ENCODE measurements at regions not wholly inside any gene's neighbourhood (a gene's known extent, or its start where the extent isn't known, plus 50 kb on each side); places are given as distances from the start of the nearest gene placed in this dataset.
A peak's percentile ranks its signal among the peaks of the same experiment; 100 is the strongest.

DNA sequence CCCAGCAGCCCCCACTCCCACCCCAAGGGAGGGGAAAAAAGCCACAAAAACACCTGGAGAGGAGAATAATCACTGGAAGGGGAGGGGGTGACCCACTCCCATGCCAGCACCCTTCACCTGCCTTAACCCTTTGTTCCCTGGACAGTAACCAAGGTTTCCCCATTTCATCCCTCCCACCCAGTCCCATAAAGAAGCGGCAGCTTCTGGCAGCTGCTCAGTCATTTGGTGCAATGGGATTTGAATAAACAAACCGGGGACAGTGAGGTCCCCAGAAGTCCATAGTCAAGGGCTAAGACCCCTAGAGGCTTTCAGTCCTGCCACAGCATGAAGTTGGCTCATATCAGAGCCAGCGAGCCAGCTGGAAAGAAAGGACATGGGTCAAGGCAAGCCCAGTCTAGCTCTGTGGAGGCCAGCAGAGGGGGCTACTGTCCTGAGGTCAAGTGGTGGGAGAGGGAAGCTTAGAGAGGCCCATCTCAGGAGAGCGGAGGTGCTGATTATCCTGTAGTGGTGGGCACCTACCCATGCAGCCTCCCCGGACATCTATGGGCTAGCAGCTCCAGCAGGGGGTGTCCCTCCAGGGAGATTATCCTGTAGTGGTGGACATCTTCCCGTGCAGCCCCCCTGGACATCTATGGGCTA is 58.9 kb upstream of the LBX1 start (continued):
- 0 out of 2 replicates have a peak, but pooled peaks have one; percentile 35 for TF ChIP-seq RAD21 (CRISPR knock-in tag; IDR thresholded peaks at IDR 0.05)
- TF ChIP-seq STAG1 (CRISPR knock-in tag; IDR thresholded peaks at IDR 0.05): peak; percentile 53; the same call in 1 of the 2 replicates
- TF ChIP-seq KMT2B (CRISPR knock-in tag; IDR thresholded peaks at IDR 0.05): no peak
- TF ChIP-seq, protein P1, sequence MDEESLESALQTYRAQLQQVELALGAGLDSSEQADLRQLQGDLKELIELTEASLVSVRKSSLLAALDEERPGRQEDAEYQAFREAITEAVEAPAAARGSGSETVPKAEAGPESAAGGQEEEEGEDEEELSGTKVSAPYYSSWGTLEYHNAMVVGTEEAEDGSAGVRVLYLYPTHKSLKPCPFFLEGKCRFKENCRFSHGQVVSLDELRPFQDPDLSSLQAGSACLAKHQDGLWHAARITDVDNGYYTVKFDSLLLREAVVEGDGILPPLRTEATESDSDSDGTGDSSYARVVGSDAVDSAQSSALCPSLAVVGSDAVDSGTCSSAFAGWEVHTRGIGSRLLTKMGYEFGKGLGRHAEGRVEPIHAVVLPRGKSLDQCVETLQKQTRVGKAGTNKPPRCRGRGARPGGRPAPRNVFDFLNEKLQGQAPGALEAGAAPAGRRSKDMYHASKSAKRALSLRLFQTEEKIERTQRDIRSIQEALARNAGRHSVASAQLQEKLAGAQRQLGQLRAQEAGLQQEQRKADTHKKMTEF (CRISPR knock-in tag; IDR thresholded peaks at IDR 0.05): no peak
- no peak for TF ChIP-seq ZNF773 (CRISPR knock-in tag; IDR thresholded peaks at IDR 0.05; ENCODE audit: borderline replicate concordance)
- no peak for TF ChIP-seq NFYC (CRISPR knock-in tag; IDR thresholded peaks at IDR 0.05)
- peak; percentile 47 for TF ChIP-seq XRCC5 (optimal IDR thresholded peaks at IDR 0.05; ENCODE audit: low read length)
- TF ChIP-seq, protein P2, sequence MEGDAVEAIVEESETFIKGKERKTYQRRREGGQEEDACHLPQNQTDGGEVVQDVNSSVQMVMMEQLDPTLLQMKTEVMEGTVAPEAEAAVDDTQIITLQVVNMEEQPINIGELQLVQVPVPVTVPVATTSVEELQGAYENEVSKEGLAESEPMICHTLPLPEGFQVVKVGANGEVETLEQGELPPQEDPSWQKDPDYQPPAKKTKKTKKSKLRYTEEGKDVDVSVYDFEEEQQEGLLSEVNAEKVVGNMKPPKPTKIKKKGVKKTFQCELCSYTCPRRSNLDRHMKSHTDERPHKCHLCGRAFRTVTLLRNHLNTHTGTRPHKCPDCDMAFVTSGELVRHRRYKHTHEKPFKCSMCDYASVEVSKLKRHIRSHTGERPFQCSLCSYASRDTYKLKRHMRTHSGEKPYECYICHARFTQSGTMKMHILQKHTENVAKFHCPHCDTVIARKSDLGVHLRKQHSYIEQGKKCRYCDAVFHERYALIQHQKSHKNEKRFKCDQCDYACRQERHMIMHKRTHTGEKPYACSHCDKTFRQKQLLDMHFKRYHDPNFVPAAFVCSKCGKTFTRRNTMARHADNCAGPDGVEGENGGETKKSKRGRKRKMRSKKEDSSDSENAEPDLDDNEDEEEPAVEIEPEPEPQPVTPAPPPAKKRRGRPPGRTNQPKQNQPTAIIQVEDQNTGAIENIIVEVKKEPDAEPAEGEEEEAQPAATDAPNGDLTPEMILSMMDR (CRISPR knock-in tag; IDR thresholded peaks at IDR 0.05): peak; percentile 81

DNA sequence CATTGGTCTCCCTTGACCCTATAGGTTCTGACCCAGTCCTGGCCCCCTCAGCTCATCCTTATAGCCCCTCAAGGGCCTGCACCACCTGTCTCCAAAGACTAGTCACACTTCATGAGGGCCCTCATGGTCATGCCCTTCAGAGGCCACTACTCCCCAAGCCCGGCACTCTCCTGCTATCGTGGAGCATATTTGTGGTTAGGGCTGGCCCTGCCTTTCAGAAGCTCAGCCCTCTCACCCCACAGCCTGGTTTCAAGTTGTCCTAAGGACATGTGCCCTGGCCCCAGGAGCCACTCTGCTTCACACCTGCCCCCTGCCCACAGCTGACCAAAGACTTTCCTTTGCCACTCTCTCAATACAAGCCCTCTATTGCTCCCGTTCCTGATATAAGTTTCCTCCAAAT is 60.3 kb upstream of the LBX1 start:
- no peak for FAIRE-seq

More for the DNA sequence above, 60.3 kb upstream of the LBX1 start:
- CTCF ChIA-PET (ENCODE audit: low intra/inter-chr PET ratio, low total read pairs): no interaction called here
- H3K9me3 ChIP-seq (ENCODE audit: low read length): no peaks in the 10 kb centered on the region
- no peaks in the 10 kb centered on the region for H4K20me1 ChIP-seq (ENCODE audit: insufficient read depth, low read length)
- no TSS peak for BruUV-seq (replicated peaks)
- no peak for DNase-seq (ENCODE audit: low spot score)
- H3K4me3 ChIP-seq (replicated peaks in 1 of 3; ENCODE audit: insufficient read depth in 1 of 3, low read depth in 2 of 3, low read length in 3 of 3): no peak overlapping the region
- no peak overlapping the region for H3K27ac ChIP-seq (ENCODE audit: extremely low read length, insufficient read depth, low read length)
- peaks cover 14 to 80% of the 10 kb centered on the region in 2 experiments for H3K27me3 ChIP-seq (ENCODE audit: control insufficient read depth in 1 of 2, insufficient read depth in 2 of 2, low read length in 2 of 2)
- intact Hi-C loops (cut with micrococcal nuclease; ENCODE audit: unreplicated experiment) (loop anchor here (5.0 kb wide), 1 partner anchor 153 kb away; no protein-coding TSS in a partner anchor), in situ Hi-C loops (cut with HindIII; ENCODE audit: extremely low pct_ligation_motif_present, low pct_unique_long_range_greater_than_20kb) (no loop called here)
- no peak overlapping the region for H2AFZ ChIP-seq (ENCODE audit: low read length)
- 1% methylated on average over 3 of the region's 3 CpGs for WGBS (ENCODE audit: low lambda C conversion rate)
- H3K9ac ChIP-seq (ENCODE audit: insufficient read depth, low read depth, low read length): no peak overlapping the region
- H3K4me1 ChIP-seq (ENCODE audit: insufficient read depth, low read length): peaks cover 24% of the 10 kb centered on the region
- TF ChIP-seq, protein P3, sequence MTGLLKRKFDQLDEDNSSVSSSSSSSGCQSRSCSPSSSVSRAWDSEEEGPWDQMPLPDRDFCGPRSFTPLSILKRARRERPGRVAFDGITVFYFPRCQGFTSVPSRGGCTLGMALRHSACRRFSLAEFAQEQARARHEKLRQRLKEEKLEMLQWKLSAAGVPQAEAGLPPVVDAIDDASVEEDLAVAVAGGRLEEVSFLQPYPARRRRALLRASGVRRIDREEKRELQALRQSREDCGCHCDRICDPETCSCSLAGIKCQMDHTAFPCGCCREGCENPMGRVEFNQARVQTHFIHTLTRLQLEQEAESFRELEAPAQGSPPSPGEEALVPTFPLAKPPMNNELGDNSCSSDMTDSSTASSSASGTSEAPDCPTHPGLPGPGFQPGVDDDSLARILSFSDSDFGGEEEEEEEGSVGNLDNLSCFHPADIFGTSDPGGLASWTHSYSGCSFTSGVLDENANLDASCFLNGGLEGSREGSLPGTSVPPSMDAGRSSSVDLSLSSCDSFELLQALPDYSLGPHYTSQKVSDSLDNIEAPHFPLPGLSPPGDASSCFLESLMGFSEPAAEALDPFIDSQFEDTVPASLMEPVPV (CRISPR knock-in tag; IDR thresholded peaks at IDR 0.05): no peak
- POLR2A ChIA-PET: no interaction called here
- ATAC-seq: no peak
- H3K36me3 ChIP-seq (replicated peaks in 1 of 2; ENCODE audit: control insufficient read depth in 1 of 2, insufficient read depth in 2 of 2, low read length in 2 of 2): no peaks in the 10 kb centered on the region
- no peak overlapping the region for H3K4me2 ChIP-seq (ENCODE audit: low read depth, low read length)
- no peaks in the 10 kb centered on the region for H3K79me2 ChIP-seq (ENCODE audit: insufficient read depth, low read length)

Data from HepG2 (cell line).